Renal cortical epithelial cell (primary cell): ENCODE measurements at regions not wholly inside any gene's neighbourhood (a gene's known extent, or its start where the extent isn't known, plus 50 kb on each side); places are given as distances from the start of the nearest gene placed in this dataset.

Experiments
- DNase-seq: peaks from one replicate; pipeline ENCODE4 v3.0.0-alpha.2; 2011; ENCODE audit warnings: low read depth

- peak; percentile 17 for DNase-seq
Observed at GRCh38 chr21:45592208-45592619, 50.0 kb upstream of the SLC19A1 start.

- no peak for DNase-seq
Observed at GRCh38 chr21:45592626-45593134, 50.4 kb upstream of the SLC19A1 start.

- no peak for DNase-seq
Observed at GRCh38 chr21:45593162-45594022, 50.1 kb upstream of the PCBP3 start.
